Stimulated activated CD8-positive, alpha-beta memory T cell treated with anti-CD3 and anti-CD28 coated beads, Interleukin-7, amount 100 ng/mL, for 24 hours (primary cell): ENCODE measurements at regions not wholly inside any gene's neighbourhood (a gene's known extent, or its start where the extent isn't known, plus 50 kb on each side); places are given as distances from the start of the nearest gene placed in this dataset.
A peak's percentile ranks its signal among the peaks of the same experiment; 100 is the strongest.

Experiments used
- DNase-seq: peaks from one replicate; pipeline ENCODE4 v3.0.0-alpha.2; 2020; ENCODE audit warnings: low read depth

DNA sequence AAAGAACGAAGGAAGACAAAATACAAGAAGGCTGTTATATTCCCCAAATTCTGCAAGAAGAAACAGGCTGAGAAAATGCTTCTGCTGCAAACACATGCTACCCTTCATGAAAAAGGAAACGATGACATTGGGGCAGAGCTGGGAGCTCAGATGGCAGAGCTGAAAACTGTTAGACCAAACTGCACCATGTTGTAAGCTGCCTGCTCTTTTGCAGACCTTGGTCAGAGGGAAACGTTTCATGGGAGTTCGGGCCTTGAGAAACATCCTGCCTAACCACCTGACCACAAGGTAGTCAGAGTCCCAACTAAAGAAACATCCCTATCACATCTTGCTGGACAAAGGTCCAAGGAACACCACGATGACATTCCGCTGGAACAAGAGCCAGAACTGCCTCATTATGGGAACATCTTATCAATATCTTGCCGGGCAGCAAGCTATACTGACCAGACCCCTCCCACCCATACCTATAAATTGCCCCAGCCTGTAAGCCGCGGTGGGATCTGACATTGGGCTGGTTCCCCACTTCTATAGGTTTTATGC, 110.7 kb upstream of the CTSC start:
- no peak for DNase-seq

DNA sequence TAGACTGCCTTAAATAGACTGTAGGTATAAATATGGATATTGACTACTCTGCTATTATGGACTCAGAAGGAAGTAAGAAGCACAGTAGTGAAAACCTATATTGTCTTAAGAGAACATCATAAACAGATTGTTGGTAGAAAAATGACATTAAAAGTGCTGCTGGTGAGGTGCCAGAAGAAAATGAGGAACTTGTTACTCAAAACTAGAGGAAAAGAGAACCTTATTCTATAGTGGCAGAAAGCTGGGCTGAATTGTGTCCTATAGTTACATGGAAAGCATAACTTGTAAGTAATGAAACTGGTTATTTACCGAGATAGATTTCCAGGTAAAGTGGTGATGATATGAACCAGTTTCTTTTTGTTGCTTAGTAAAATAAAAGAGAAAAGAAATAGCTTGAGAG, 109.7 kb upstream of the CTSC start:
- DNase-seq, result no peak

DNA sequence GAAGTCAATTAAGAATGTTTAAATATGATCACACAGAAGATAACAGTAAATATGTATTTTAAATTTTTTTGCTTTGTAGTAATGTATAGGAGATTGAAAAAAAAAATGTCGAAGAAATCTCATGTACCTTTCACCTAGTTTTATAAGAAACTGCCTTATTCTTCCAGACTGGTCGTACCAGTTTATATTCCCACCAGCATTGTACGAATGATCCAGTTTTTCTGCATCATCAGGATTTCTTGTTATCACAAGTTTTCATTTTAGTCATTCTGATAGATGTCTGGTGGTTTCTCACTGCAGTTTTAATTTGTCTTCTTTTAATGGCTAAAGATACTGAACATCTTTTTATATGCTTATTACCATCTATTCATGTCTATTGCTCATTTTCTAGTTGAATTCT, 101.8 kb upstream of the CTSC start:
- DNase-seq, result no peak

GRCh38 chr11:88438721-88439120, 101.2 kb upstream of the CTSC start:
- DNase-seq, result no peak

DNA sequence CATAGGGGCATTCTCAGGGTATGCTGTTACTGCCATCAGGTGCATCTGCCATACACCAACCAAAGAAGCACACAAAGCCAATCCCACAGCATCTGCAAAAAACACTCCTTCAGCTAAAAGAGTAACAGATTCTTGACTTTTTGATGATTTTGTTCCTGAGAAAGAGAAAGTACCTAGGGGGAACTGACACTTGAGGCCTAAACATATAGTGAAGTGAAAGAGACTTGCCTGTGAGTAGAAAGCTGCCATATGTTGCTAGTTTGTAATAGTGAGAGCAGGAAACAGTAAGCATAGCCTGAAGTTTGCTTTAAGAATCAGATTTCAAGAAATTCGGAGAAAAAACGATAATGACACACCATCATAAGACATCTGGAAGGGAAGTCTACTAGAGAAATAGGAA, 97.9 kb upstream of the CTSC start:
- no peak for DNase-seq

DNA sequence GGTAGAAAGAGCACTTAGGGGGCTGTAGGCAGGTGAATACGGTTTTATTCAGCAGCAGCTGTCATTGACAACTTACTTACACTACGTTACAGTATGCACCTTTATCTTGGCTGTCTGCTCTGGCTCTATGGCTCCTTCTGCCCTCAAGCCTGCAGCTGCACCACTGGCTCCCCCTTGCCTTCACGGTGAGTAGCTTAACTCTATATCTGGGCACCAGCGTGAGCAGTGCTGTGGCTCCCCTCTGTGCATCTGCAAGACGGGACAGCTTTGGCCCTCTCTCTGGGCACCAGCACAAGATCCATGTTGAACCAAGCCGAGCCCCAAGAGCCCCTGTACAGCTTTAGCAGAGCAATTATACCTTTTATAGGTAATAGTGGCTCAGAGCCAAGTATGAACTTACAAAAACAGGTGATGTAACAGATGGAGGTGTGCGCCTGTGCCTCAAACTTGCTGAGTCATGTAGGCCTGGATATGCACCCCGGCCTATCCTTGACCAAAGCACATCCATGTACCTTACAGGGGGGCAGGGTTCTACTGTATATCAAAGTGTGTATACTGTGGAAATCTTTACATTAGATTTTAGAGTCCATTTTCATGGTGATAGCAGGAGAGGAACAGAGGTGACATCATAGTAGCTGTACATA, 96.9 kb upstream of the CTSC start:
- DNase-seq, result no peak

DNA sequence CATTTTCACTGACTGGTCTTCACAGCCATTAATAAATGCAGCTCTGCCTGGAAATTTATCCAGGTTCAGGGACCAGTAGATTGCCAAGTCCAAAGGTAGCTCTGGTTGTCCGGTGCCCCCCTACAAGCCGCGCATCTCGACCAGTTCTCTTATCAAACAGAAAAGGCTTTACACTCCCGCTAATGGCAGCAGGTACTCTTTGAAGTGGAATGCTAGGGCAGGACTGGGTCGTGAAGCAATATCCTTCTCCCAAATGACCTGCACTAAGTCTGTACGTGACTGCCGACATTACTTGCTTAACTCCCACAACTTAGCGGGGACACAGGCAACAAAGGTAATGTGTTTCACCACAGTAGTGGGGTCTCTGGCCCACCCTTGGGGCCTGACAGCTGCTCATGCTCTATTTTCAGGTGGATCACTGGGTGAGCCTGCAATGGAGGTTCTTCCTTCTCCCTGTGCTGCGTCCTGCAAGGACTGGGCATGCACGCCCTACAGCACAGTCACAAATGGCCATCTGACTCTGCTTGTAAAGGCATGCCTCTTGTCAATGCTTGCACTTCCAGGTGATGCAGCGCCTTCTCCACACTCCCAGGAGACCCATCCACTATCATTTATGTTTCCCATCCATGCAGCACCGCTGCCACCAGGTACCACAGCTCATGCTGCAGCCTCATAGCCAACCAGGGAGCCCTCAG, 96.1 kb upstream of the CTSC start:
- no peak for DNase-seq

DNA sequence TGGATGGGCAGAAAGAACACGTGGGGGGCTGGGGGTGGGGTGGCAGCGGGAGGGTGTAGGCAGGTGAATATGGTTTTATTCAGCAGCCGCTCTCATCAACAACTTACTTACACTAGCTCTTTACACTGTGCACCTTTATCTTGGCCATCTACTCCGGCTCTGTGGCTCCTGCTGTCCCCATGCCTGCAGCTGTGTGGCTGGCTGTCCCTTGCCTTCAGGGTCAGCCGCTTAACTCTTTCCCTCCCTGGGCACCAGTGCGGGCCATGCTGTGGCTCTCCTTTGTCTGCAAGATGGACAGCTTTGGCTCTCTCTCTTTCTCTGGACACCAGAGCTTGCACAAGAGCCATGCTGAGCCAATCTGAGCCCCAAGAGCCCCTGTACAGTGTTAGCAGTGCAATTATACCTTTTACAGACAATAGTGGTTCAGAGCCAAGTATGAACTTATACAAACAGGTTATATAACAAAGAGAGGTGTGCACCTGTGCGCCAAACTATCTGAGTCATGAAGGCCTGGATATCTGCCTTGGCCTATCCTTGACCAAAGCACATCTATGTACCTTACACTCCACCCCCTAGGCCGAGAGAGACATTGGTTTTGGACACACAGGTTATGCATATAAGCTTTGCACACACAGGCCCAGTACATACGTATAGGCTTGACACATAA, 94.3 kb upstream of the CTSC start:
- DNase-seq, result no peak

DNA sequence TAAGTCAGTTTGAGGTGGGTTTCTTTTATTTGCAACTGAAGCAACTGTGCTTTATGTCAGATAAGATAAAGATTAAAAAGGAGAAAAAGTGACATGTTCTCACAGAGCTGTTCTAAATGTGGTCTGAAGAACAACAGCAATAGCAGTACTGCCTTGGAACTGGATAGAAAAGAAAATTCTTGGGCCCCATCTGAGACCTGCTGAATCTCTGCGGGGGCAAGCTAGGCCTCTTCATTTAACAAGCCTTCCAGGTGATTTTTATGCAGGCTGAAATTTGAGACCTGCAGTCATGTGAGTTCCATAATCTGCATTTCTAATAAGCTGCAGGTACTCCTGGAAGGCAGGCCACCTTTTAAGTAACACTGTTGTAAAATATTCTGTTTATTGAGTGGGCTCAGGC, 91.4 kb upstream of the CTSC start:
- DNase-seq, result no peak

DNA sequence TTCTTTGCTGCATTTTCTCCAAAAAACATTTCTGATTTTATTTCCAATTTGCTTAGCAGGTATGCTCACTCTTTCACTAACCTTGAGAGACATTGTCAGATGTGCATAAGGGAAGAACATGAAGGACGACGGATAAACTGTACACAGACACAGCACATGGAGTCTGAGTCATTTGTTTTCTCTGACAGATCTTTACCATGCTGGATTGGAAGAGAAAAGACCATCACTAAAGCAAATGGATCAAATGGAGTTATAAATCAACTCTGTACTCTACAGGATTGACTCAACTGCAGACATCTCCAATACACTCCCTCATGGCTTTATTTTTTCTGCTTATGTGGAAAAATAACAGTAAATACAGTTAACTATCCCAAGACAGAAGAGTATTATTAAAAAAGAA, 90.2 kb upstream of the CTSC start:
- no peak for DNase-seq

DNA sequence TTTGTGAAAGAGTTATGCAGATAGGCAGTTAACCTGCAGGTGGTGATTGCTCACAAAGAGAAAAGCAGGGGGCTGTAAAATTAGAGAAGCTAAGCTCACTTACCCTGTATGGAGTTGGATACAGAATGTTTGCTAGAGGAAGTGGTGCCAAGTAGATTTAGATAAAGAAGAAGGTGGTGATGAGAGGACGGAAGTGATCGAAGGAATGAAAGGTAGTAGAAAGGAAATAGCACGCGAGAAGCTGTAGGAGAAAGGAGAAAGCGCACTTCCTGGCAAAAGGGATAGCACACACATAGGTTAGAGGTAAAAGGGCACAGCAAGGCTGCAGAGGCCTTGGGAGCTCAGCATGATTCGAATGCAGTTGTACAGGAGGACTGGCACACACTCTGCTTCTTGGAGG, 87.3 kb upstream of the CTSC start:
- DNase-seq, result no peak

DNA sequence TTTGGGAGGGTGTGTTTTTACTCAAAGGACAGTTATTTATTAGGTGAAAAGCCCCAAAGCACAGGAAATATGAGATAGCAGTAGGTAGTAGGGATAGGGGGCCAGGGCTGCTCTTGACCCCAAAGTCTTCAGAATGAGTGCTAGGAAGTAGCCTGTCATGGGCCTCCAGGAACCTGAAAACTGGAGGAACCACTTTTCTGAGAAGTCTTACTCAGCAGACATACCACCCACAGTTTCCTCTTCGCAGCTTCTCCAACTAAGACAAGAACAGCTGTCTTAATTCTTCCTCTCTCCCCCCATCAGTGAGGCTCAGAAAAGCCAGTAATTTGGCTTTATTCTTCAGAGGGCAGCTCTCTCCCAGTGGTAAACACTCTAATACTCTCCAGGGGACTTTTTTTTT, 84.0 kb upstream of the CTSC start:
- peak; percentile 12 for DNase-seq

DNA sequence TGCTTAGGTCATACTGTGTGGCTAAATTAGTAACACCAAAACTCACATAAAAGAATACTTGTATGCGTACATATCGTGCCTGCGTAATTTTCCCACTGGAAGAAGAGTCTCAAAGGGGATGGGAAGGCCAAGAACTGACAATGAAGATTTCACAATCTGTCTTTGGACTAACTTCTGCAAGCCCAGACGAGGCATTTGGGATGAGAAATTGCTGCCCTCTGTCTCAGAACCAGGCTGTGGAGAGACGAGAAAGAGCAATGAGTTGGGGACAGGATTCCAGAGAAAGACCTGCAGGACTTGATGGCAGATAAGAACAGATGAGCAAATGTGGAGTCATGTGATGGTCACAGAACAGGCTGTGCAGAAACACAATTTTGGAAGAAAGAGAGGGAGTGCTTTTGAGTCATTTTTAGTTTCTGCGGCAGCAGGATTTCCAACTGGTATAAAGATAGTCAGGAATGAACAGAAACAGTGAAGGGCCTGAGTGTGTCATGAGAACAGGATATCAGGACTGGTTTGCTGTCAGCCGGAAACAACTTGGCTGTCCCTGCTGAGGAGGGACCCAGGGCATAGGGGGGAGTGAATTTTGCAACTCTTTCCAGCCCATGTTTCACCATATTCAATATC, 82.7 kb upstream of the CTSC start:
- no peak for DNase-seq

GRCh38 chr11:88418508-88418907, 81.0 kb upstream of the CTSC start:
- DNase-seq, result no peak

GRCh38 chr11:88415495-88415894, 78.0 kb upstream of the CTSC start:
- no peak for DNase-seq

DNA sequence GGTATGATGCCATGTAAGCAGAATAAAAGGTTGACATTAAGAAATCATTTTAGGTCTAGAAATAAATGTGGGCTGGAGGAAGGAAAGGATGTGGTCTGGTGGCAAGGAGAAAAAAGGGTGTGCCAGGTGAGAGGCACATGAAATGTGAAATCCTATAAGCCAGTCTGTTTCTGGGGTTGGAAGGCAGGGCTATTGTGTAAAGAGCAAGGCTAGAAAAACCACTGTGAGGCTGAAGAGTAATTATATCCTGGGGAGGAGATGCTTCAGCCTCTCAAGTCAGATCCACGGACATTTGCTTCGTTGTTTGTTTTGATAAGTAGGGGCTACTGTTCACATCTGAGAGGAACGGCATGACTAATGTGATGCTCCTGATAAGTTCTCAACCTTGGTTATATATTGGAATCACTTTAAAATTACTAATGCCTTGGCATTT, 77.5 kb upstream of the CTSC start:
- DNase-seq, result no peak

DNA sequence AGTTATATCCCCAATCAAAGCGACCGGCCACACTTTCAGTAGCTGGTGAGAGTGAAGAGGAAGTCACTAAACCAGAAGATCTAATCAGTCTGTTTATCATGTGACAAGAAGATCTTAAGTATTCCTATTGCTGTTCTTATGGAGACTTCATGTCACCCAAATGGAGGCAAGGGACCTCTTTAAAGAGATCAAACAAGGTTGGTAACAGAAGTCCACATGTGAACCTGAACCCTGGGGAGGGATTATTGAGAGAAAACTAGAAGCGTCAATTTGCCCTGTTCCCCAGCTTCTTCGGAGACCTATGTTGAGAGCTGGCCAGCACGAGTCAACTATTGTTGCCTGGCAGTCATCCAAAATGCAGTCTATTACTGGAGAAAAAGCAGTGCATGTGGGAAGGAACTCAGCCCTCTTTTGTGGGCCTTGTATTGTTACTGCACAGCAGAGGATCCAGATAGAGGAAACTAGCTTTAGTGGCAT, 76.9 kb upstream of the CTSC start:
- DNase-seq, result no peak

GRCh38 chr11:88411265-88411664, 73.7 kb upstream of the CTSC start:
- no peak for DNase-seq

DNA sequence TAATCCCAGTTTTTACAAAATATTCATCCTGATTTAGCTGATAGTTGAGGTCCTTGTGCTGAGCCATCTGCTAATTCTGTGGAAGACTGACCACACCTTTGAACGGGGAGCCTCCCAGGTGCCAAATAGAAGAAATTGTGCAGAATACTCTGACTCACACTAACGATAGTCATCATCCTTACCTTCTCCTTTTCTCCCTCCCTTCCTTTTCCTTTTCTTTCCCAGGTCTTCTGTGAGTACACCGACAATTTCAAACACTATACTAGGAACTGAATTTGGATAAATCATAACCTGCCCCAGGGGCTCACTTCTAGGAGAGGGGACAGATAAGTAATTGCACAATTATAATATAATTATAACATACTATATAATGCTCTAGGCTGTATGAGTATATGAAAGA, 73.1 kb upstream of the CTSC start:
- no peak for DNase-seq

- DNase-seq, result no peak
Measured at GRCh38 chr11:88410056-88410455, 72.5 kb upstream of the CTSC start.

- DNase-seq, result no peak
Measured at GRCh38 chr11:88406876-88407275, 69.3 kb upstream of the CTSC start.

DNA sequence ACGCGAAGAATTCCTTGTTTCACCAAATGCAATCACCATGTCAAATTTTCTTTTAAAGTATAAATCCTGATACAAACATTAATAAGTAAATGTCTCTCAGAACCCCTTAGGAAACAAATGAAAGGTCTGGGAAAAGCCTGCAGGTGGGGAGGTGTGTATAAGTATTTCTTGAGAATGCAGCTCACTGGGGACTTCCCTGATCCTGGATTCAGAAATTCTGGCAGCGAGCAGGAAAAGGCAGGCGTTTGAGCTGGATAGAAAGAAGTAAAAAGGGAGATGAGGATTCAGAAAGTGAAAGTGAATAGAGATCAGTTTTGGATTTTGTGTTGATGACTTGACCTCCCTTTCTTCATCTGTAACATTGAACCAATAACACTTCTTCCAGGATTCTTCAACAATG, 68.3 kb upstream of the CTSC start:
- no peak for DNase-seq
